Gastrocnemius medialis (tissue), 4 donors: ENCODE measurements at regions not wholly inside any gene's neighbourhood (a gene's known extent, or its start where the extent isn't known, plus 50 kb on each side); places are given as distances from the start of the nearest gene placed in this dataset.
"Not testable (repeated sequence)": the region's sequence is repeated elsewhere in the genome, so short reads cannot be mapped to it uniquely, and the experiment has no call there.

ENCODE experiments used
- CTCF ChIP-seq, 5 experiments: fragments of 450-650 bp in 3 of 5; fragments of 200-600 bp in 2 of 5; sonication (generic) in 2 of 5; IDR thresholded peaks in 4 of 5; conservative IDR thresholded peaks in 1 of 5; 1 replicate in 4 of 5; 2 replicates in 1 of 5; pipeline ENCODE4 v1.5.1; 2016 to 2019; ENCODE audit warnings: antibody characterized with exemption in 5 of 5, mild to moderate bottlenecking in 3 of 5, moderate library complexity in 3 of 5
- POLR2A ChIP-seq, 2 donors: fragments of 450-650 bp; IDR thresholded peaks; one replicate each; pipeline ENCODE4 v1.6.1; 2017; ENCODE audit warnings: antibody characterized with exemption in 2 of 2, mild to moderate bottlenecking in 2 of 2, moderate library complexity in 2 of 2

GRCh38 chr5:176066262-176066945, 98.3 kb upstream of the THOC3 start:
- TF ChIP-seq CTCF (IDR thresholded peaks at IDR 0.05 in 4 of 5, conservative IDR thresholded peaks at IDR 0.05 in 1 of 5); POLR2A (IDR thresholded peaks at IDR 0.05): not testable (repeated sequence)
